GM19467 (cell line): ENCODE measurements at regions not wholly inside any gene's neighbourhood (a gene's known extent, or its start where the extent isn't known, plus 50 kb on each side); places are given as distances from the start of the nearest gene placed in this dataset.
"Not testable (repeated sequence)": the region's sequence is repeated elsewhere in the genome, so short reads cannot be mapped to it uniquely, and the experiment has no call there.

Source experiments
- ATAC-seq: cut with Tn5 transposase; IDR thresholded peaks from one replicate; pipeline ENCODE4 v1.9.1; 2021; ENCODE audit warnings: mild to moderate bottlenecking, moderate library complexity; ENCODE audit not compliant: unreplicated experiment

DNA sequence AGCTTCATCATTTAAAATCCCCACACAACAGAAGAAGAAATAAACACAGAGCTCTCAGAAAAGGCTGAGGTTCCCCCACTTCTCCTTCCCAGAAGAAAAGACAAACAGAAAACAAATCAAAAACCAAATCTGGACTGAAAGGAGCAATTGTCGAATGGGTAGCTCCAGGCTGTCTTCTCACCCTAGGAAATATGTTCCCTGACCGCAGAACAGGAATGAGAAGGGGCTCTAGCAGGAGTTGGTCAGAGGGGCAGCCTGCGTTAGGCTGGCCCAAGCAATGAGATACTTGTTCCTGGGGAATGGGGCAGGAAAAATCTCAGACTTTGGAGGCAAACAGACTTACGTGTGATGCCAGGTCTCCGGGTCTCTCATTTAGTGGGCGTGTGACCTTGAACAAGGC, 562.6 kb upstream of the CADM1 start:
- ATAC-seq: no peak

DNA sequence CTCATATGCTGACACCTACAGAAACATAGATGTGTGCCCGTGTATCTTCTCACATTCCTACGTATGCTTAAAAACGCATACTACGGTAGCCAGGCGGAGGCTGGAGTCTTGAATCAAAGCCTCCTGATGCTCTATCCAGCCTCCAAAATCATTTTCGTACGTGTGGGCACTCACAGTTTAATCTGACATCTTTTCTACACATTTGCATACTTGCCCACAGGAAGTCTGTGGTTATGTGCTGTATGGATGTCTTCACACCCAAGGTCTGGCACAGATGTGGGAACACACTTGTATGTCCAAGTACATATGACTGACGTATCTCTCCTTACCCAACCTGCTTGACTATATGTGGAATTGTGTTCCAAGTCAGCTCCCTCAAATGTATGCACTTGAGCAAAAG, 561.8 kb upstream of the CADM1 start:
- ATAC-seq: no peak

DNA sequence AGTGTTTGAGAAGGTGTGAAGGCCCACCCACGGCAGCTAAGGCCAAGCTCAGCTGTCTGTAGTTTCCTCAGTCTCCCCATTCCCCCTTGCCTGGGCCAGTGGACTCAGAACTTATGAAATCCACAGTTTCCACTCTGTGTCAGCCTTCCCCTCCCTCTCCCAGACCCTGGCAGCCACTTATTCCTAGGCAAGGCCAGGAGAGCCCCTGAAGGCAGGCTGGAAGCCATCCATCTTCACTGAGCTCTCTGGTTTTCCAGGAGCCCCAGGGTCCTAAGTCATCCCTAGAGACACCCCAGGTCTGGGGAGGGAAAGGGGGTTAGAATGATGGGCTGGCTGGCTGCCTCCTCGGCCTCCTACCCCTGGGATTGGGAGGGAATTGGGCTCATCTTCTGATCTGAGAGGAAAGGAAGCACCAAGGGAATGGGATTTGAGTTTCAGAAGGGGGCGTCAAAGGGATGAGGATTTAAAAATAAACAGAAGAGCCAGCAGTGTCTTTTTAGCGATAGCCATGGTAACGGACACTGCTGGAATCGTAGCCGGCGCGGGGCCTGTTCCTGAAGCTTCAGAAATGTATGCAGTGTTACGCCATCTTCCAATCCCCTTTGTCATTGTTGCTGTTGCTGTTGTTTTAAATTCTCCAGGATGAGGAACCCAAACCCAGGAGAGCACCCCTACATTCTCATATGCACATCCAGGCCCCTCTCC, 561.1 kb upstream of the CADM1 start:
- ATAC-seq: no peak

DNA sequence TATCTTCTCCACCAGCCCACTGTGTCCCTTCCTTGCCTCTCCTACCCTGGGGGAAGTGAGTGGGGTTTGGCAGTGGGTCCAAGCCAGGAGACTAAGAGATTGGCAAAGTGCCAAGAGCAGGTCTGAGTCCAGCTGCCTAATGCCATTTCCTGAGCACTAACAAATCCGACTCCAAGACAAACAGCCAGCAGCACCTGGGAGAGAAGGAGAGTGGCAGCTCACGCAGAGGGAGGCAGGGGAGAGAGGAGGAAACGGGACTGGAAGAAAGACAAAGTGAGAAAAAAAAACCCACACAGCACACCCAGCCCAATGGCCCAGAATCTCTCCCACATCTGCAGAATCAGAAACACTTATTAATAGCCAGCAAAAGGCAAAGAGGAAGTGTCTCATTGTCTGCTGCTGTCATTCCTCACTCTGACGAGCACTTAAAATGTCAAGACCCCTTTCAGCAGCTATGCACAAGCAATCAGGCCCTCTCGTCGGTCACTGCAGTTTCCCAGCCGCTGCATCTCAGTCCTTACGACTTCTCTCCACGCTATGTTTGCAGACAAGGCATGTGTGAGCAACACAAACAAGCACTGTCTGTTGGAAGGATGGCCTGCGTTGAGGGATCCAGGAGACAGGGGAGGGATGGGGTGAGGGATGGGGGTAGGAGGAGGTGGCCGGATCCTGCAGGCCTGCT, 558.4 kb upstream of the CADM1 start:
- ATAC-seq: no peak

DNA sequence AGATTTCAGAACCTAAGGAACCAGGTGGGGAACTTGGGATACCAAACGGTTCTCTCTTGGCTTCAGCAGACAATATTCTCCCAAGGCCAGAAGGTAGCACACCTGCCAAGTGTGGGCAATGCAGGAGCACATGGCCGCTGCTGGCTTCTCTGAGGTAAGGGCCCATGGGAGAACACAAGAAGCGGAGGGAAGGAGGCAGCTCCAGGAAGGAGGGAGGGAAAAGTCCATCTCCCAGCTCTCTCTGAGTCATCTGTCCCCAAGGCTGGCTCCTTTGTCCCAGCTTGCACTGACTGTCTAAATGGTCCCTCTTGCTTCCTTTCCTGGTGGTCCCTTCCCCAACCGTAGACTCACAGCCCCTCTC, 557.9 kb upstream of the CADM1 start:
- no peak for ATAC-seq

DNA sequence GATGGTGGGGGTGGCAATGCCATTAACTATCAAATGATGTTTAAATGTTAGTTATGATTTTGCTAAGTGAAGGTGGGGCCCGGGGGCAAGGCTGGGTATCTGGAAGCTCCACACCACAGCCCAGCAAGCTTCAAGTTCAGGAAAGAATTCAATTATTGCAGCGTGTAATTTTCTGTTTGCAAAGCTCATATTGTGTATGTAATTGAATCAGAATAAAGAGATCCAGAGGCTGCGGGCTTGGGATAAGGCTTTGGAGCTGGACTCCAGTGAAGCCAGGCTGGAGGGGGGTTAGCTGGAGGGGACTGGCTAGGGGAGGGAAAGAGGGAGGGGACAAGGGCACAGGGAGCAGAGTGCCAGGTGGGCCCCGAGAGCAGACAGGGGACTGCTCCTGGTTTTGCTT, 557.1 kb upstream of the CADM1 start:
- no peak for ATAC-seq

DNA sequence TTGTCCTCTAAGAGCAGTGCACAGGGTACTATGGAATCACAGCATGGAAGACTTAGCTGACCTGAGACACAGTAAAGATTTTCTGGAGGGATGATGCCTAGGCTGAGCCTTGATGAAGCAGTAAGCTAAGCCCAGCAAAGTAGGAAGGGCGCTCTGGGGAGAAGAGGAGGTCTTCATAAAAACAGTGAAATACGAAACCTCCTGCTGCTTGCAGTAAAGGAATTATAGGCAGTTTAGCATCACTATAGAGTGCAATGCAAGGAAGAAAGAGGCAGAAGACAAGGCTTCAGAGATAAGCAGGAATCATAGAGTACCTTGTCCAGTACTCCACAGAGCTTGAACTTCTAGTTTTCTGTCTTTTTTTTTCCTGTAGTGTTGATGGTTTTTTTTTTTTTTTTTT, 555.7 kb upstream of the CADM1 start:
- ATAC-seq: no peak

DNA sequence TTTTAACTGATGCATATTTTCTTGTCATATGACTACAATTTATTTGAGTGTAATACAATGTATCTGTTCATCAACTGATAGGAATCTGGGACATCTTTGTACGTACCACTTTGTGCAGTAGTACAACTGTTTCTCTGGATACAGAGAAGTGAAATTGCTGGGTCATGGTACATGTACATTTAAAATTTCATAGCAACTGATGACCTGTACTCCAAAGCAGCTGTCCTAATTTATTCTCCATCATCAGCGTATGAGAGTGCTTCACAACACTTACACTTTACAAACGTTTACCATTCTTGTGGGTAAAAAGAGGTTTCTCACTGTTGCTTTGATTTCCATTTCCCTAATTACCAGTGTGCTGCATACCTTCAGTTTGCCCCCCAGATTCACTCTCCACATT, 552.8 kb upstream of the CADM1 start:
- ATAC-seq: no peak

DNA sequence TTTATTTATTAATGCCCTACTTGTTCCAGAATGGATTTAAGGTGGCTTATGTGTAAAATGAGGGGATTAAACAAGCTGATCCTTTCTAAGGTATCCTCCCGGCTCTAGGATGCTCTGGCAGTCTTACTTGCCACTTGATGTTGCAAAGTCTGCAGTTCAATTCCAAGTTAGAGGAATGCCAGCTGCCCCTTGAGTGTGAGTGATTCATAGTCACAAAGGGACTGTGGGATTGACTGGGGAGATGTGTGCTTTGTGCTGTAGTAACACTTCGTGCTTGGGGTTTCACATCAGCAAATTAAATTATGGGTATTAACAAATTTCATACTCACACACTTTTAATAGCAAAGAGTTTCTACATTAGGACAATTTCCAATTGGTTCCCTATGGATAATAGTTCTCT, 550.8 kb upstream of the CADM1 start:
- ATAC-seq: no peak

DNA sequence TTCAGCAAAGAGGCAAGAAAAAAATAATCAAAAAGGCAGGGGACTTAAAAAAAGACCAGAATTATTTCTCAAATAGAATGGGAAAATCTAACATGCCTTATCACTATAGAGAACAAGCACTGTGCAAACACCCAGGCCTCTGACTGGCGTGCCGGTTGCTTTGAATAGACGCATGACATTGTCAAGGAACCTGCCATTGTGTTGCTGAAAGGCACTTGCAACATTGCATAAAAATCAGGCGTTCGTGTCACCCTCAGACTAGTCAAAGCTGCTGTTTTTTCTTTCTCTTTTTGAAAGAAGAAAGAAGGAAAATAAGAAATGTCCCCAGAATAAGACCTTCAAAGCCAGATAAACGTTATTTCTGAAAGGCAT, 549.3 kb upstream of the CADM1 start:
- no peak for ATAC-seq

DNA sequence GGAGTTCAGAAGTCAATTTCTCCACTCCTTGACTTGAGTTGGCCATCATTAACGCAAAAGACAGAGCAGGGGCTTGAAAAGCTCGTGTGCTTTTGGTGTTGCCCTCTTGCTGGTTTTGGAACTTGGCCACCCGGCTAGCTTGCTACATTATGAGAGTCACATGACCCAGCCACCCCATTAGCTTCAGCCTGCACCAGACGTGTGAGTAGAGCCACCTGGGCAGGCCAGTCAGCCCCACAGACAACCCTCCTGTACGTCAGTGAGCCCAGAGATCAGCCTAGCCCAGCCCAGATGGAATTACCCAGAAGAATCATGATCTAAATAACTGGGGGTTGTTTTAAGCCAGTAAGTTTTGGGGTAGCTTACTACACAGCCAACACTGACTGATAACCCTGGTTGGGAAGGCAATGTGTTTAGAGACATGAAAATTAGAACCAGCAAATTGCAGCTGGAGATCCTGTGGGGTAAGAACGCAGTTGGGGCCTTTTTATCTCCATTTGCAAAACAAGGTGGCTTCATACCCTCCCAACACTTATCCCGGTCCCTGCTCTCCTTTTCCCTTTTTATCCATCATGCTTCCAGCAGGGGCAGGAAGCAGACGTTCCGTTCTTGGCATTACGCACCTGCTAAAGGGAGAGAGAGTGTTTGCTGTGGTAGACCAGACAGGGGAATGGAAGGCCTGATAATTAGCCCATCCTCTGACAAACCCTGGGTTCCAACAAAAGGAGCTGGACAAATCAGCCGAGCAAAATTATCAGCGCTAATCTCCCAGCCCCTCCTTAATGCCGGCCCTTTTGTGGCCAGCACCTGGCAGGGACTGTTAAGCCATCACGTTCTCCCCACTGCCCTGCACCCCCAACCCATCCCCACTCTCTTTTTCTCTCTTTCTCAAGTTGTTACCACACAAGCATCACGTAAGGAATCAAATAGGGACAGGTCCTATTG, 548.7 kb upstream of the CADM1 start:
- no peak for ATAC-seq

DNA sequence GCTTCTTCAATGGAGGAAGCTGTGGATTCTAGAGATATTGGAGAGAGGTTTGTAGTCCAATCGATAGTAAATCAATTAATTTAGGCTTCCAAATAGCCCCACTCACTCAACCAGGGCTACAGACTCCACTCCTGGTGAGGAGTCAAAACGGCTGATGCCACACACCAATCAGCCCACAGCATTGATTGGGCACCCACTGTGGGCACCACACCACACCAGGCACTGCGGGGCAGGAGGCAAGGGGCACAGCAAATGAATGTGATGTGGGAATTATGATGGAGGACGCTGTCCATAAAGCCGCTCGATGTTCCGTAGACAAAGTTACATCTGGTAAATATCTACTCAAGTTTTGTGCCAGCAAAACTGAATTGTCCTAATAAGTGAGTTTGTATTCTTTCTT, 547.3 kb upstream of the CADM1 start:
- no peak for ATAC-seq

DNA sequence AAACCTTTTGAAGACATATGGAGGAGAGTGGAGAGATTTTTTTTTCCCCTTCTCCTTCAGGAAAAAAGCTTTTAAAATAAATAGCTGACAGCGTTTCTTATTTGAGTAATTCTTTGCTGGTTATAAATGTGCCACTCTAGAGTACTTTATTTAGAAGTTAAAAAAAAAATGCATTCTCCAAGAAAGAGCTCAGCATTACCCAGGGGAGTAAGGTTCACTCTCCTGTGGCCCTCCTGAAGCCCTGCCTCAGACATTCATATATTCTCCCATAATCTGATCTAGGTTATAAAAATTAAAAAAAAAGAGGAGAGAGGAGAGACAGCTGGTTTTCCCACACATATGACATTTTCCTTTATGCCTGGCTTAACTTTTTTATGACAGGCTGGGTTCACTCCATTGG, 545.2 kb upstream of the CADM1 start:
- ATAC-seq: no peak

DNA sequence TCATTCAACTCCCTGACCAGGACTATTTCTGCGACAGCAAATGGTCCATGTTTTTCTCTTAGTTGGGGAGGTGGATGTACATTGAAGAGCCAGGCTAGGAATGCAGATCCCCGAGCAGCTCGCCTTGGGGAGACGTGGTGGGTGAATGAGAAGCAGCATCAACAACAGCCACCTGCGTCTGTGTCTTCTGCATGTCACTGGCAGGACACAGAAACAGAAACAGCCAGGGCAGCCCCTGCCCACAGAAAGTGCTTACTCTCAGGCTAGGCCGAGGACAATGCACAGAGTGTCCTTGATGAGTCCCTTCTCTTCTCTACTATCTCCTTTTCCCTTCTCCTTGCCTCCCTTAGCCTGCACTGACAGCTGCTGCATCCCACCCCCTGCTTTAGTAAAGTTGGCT, 541.9 kb upstream of the CADM1 start:
- ATAC-seq: no peak

DNA sequence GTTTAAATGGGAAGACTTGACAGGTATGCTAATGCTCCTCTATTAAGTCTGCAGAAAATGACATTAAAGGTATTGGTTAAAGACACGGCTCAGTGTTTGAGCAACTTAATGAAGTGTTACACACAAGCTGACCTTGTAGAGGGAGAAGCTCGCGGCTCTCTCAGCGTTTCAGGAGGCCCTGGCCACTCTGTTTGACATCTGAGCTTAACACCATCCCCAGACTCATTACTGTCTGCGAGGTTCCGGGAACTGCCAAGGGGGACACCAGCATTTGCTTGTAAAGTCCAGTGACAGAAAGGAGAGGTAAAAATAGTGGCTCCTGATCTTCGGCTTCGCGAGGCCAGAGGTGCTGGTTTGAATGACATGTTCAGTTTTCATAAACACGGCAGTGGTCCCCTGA, 540.7 kb upstream of the CADM1 start:
- ATAC-seq: no peak

DNA sequence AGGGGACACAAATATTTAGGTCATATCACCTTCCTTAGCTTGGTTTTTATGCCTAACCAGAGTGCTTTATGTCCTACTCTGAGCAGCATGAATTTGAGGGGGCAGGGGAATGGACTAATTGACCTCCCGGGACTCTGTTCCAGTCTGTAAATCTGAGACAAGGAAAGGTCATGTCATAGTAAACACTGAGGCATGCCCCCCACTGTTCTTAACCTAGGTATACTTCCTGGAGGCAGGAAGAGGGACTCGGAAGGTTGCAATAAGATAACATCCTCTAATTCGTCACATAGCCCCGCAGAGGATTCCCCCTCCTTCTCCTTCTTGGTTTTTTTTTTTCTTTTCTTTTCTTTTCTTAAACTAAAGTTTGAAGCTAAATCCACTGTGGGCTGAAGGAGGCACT, 540.3 kb upstream of the CADM1 start:
- no peak for ATAC-seq

DNA sequence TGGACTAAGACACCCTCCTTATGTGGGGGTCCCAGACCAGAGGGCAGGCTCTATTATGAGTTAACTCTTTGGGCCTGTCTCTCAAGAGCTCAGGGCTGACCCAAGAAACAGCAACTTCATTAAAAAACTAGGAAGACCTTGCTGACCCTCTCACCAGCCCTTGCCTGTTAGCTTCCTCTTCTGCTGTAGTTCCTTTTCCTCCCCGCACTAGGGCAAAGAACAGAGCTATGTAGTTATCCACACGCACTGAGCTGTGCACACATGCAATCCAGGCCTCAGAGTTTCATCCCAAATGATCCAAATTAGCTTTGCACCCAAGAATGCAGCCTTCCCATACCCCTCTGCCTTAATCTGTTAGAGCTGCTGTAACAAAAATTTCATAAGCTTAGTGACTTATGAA, 539.6 kb upstream of the CADM1 start:
- ATAC-seq: no peak

DNA sequence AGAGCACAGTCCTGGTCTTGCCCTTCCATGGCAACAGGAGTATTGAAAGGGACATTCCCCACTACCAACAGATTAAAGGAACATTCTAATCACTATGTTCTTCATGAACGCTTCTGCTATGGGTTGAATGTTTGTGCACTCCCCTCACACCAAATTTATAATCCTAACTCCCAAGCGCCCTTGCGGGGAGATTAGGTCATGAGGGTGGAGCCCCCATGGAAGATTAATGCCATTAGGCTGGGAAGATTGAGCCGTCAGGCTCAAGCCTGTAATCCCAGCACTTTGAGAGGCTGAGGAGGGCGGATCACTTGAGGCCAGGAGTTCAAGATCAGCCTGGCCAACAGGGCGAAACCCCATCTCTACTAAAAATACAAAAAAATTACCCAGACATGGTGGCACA, 538.8 kb upstream of the CADM1 start:
- ATAC-seq: not testable (repeated sequence)

DNA sequence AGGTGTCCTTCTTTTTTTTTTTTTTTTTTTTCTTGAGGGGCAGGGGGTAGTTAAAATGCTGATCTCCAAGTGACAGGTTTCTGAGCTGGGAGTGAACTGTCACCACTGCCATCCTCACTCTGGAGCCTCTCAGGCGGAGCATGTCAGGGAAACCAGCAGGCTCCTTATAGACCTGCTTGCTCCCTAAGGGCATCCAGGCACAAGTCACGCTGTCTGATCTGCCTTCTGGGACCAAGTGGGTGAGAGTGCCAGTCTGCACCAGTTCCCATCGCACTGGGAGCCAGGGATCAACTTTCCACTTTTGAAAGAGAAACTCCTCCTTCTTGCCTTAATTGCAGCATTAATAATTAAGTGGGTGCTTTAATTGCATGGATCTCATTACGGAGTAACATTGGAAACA, 537.9 kb upstream of the CADM1 start:
- ATAC-seq: no peak

DNA sequence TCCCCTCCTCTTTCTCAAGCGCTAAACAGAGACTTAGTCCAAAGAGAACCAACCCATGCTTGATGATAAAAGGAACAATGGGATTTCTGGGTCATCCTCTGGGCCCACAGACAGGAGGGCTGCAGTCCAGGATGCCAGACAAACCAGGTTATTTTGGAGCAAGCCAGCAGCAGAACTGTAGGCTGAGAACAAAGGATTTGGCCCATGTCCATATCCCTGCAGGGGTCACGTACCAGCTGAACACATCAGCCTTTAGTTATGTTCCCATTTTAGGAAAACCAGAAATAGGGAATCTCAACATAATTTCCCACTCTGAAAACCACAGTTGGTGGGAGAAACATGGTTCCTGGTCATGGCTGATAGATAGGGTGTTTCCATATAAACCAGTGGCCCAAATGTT, 533.6 kb upstream of the CADM1 start:
- no peak for ATAC-seq

DNA sequence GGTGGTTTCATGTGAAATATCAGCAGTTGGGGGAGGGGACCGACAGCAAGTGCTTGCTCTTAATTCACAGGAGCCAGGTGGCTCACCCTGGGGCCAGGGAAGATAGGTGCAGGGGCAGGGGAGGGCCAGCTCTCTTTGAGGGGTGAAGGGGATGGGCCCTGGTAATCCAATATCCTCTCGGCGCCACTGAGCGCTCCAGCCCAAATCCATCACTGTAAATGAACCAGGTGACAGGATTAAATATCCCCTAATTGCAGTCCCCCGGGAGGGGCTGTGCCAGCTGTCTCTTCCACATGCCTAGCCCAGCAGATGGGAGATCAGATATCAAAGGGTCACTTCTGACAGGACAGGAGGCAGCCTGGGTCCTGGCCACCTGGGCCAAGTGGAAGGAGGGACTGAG, 531.8 kb upstream of the CADM1 start:
- no peak for ATAC-seq

DNA sequence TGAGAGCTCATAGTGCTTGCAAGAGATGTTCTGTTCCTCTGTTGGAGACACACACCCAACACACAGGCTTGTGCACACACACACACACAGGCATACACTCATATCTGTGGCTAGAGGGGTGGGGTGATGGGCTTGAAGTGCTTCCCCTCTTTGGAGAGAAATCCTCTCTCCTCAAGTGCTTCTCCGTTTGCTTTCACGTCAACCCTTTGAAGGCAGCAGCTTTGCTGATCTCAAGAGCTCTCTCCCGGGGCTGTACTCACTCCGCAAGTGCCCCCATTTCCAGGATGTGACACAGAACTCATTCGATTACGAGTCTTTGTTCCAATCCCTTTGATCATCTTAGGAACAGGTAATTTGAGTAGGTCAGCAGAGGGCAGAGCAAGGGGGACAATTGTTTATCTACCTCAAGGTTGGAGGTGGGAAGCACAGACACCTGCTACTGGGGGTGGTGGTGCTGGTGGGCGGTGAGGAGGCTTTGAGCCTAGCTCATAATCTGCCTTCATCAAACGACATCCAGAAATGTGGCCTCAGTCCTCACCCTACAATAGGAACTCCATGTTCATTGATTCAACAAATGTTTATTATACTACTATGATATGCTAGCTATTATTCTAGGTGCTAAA, 529.8 kb upstream of the CADM1 start:
- no peak for ATAC-seq
